ENCODE measurements at regions not wholly inside any gene's neighbourhood (a gene's known extent, or its start where the extent isn't known, plus 50 kb on each side); places are given as distances from the start of the nearest gene placed in this dataset.

- no peak for TF ChIP-seq CTCF (conservative IDR thresholded peaks at IDR 0.05; ENCODE audit: low read depth in 2 of 2)
- TF ChIP-seq EZH2 (IDR thresholded peaks at IDR 0.05; ENCODE audit: low read depth, unreplicated experiment) = no peak
- TF ChIP-seq EZH2phosphoT487 (IDR thresholded peaks at IDR 0.05; ENCODE audit: unreplicated experiment) = no peak
- no peak for TF ChIP-seq STAT1 (IDR thresholded peaks at IDR 0.05; ENCODE audit: unreplicated experiment)
- TF ChIP-seq NANOG (IDR thresholded peaks at IDR 0.05; ENCODE audit: borderline replicate concordance) = no peak
- TF ChIP-seq CREB1 (CRISPR knock-in tag; IDR thresholded peaks at IDR 0.05; ENCODE audit: low read depth) = no peak
- TF ChIP-seq ETS1 (IDR thresholded peaks at IDR 0.05) = no peak
- no peak for TF ChIP-seq REST (IDR thresholded peaks at IDR 0.05; ENCODE audit: unreplicated experiment)
These were observed 425.1 kb downstream of the ARHGEF28 start (continued) for GRCh38 chr5:74051076-74051475.

GRCh38 chr5:74044936-74045335, 418.9 kb downstream of the ARHGEF28 start:
- no peaks in the 10 kb centered on the region for H3K36me3 ChIP-seq (ENCODE audit: insufficient read depth)
- H3K4me3 ChIP-seq = no peak overlapping the region
- no peaks in the 10 kb centered on the region for H3K27me3 Mint-ChIP-seq (ENCODE audit: insufficient read depth, low read depth, poor library complexity)
- no peak overlapping the region for H3K27ac Mint-ChIP-seq
- no peaks in the 10 kb centered on the region for H3K4me1 ChIP-seq (ENCODE audit: insufficient read depth)
- ATAC-seq = no peak
- H3K9me2 ChIP-seq (ENCODE audit: insufficient read depth) = 0 out of 2 replicates have a peak, but pooled peaks cover 3% of the 10 kb centered on the region
- no peak for DNase-seq (ENCODE audit: low spot score)
- H3K4me3 Mint-ChIP-seq = no peak overlapping the region
- H3K36me3 Mint-ChIP-seq (ENCODE audit: low read depth) = no peaks in the 10 kb centered on the region
- no peak overlapping the region for H2AFZ ChIP-seq
- no peaks in the 10 kb centered on the region for H3F3A ChIP-seq (replicated peaks; ENCODE audit: low read depth)
- H3K27ac ChIP-seq (ENCODE audit: low read depth) = no peak overlapping the region
- H3K27me3 ChIP-seq (ENCODE audit: insufficient read depth) = no peaks in the 10 kb centered on the region
- no peaks in the 10 kb centered on the region for H3K9me3 Mint-ChIP-seq
- H3K4me2 ChIP-seq = no peak overlapping the region
- H3K79me2 ChIP-seq (replicated peaks; ENCODE audit: insufficient read depth) = no peaks in the 10 kb centered on the region
- H4K20me1 ChIP-seq (replicated peaks; ENCODE audit: insufficient read depth) = no peaks in the 10 kb centered on the region
- no peaks in the 10 kb centered on the region for H3K4me1 Mint-ChIP-seq
- TF ChIP-seq ZNF462 (CRISPR knock-in tag; IDR thresholded peaks at IDR 0.05) = no peak
- TF ChIP-seq STAT1 (IDR thresholded peaks at IDR 0.05; ENCODE audit: unreplicated experiment) = no peak
- no peak for TF ChIP-seq CREB1 (CRISPR knock-in tag; IDR thresholded peaks at IDR 0.05; ENCODE audit: low read depth)
- TF ChIP-seq ETS1 (IDR thresholded peaks at IDR 0.05) = no peak

Measured in GM23338 (cell line).